ENCODE measurements at regions not wholly inside any gene's neighbourhood (a gene's known extent, or its start where the extent isn't known, plus 50 kb on each side); places are given as distances from the start of the nearest gene placed in this dataset.
A peak's percentile ranks its signal among the peaks of the same experiment; 100 is the strongest.

GRCh38 chr3:106514431-106514830, 645.6 kb upstream of the CBLB start:
- no peak overlapping the region for H3K27ac ChIP-seq (ENCODE audit: poor library complexity, severe bottlenecking)
- H3K36me3 ChIP-seq (ENCODE audit: low read depth), result no peaks in the 10 kb centered on the region
- TF ChIP-seq, protein P1, sequence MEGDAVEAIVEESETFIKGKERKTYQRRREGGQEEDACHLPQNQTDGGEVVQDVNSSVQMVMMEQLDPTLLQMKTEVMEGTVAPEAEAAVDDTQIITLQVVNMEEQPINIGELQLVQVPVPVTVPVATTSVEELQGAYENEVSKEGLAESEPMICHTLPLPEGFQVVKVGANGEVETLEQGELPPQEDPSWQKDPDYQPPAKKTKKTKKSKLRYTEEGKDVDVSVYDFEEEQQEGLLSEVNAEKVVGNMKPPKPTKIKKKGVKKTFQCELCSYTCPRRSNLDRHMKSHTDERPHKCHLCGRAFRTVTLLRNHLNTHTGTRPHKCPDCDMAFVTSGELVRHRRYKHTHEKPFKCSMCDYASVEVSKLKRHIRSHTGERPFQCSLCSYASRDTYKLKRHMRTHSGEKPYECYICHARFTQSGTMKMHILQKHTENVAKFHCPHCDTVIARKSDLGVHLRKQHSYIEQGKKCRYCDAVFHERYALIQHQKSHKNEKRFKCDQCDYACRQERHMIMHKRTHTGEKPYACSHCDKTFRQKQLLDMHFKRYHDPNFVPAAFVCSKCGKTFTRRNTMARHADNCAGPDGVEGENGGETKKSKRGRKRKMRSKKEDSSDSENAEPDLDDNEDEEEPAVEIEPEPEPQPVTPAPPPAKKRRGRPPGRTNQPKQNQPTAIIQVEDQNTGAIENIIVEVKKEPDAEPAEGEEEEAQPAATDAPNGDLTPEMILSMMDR (IDR thresholded peaks at IDR 0.05; ENCODE audit: poor library complexity, severe bottlenecking), result no peak
- DNase-seq (ENCODE audit: low spot score), result no peak
- no peaks in the 10 kb centered on the region for H3K27me3 ChIP-seq (ENCODE audit: insufficient read depth, poor library complexity, severe bottlenecking)
- peaks cover 11% of the 10 kb centered on the region for H3K4me1 ChIP-seq (ENCODE audit: insufficient read depth, poor library complexity, severe bottlenecking)
- ATAC-seq (ENCODE audit: low read depth), result no peak
- H3K4me3 ChIP-seq (ENCODE audit: severe bottlenecking), result no peak overlapping the region
- no peaks in the 10 kb centered on the region for H3K9me3 ChIP-seq (ENCODE audit: severe bottlenecking)

- ATAC-seq (ENCODE audit: low read depth) (peak; percentile 89), DNase-seq (ENCODE audit: low spot score) (no peak)
- Histone ChIP-seq H3K27ac (ENCODE audit: poor library complexity, severe bottlenecking) (peak overlapping the region; percentile 7), H3K9me3 (ENCODE audit: severe bottlenecking) (no peaks in the 10 kb centered on the region), H3K4me3 (ENCODE audit: severe bottlenecking) (no peak overlapping the region), H3K36me3 (ENCODE audit: low read depth) (no peaks in the 10 kb centered on the region), H3K4me1 (ENCODE audit: insufficient read depth, poor library complexity, severe bottlenecking) (peaks cover 11% of the 10 kb centered on the region), H3K27me3 (ENCODE audit: insufficient read depth, poor library complexity, severe bottlenecking) (no peaks in the 10 kb centered on the region)
- TF ChIP-seq, protein P1 (IDR thresholded peaks at IDR 0.05; ENCODE audit: poor library complexity, severe bottlenecking), result no peak
Measured at GRCh38 chr3:106518516-106518915, 649.7 kb upstream of the CBLB start.

DNA sequence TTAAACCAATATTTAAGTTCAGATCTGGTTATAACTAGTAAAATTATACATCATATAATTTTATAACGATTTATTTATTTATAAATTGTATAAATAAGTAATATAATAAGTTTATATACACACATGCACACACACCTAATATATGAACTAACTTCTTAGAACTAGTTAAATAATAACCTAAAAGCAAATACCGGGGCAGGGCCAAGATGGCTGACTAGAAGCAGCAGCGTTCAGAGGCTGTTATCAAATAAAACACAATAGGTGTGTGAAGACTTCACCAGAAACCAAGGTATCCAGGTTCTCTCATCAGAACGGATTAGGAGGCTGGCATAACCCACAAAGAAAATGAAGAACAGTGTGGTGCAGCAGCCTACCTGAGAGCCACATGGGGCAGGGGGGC, 653.6 kb upstream of the CBLB start:
- ATAC-seq (ENCODE audit: low read depth), result no peak
- TF ChIP-seq, protein P1 (IDR thresholded peaks at IDR 0.05; ENCODE audit: poor library complexity, severe bottlenecking), result no peak

GRCh38 chr3:106528932-106529331, 660.1 kb upstream of the CBLB start:
- no peak for ATAC-seq (ENCODE audit: low read depth)
- no peak for DNase-seq (ENCODE audit: low spot score)
- Histone ChIP-seq H3K9me3 (ENCODE audit: severe bottlenecking) (no peaks in the 10 kb centered on the region), H3K36me3 (ENCODE audit: low read depth) (no peaks in the 10 kb centered on the region), H3K27me3 (ENCODE audit: insufficient read depth, poor library complexity, severe bottlenecking) (no peaks in the 10 kb centered on the region), H3K4me1 (ENCODE audit: insufficient read depth, poor library complexity, severe bottlenecking) (no peaks in the 10 kb centered on the region), H3K4me3 (ENCODE audit: severe bottlenecking) (no peak overlapping the region), H3K27ac (ENCODE audit: poor library complexity, severe bottlenecking) (no peak overlapping the region)
- TF ChIP-seq, protein P1 (IDR thresholded peaks at IDR 0.05; ENCODE audit: poor library complexity, severe bottlenecking), result no peak

More for the DNA sequence above, 653.6 kb upstream of the CBLB start:
- Histone ChIP-seq H3K4me1 (ENCODE audit: insufficient read depth, poor library complexity, severe bottlenecking) (peaks cover 11% of the 10 kb centered on the region), H3K27ac (ENCODE audit: poor library complexity, severe bottlenecking) (no peak overlapping the region), H3K27me3 (ENCODE audit: insufficient read depth, poor library complexity, severe bottlenecking) (no peaks in the 10 kb centered on the region), H3K4me3 (ENCODE audit: severe bottlenecking) (no peak overlapping the region), H3K9me3 (ENCODE audit: severe bottlenecking) (no peaks in the 10 kb centered on the region), H3K36me3 (ENCODE audit: low read depth) (no peaks in the 10 kb centered on the region)
- no peak for DNase-seq (ENCODE audit: low spot score)

DNA sequence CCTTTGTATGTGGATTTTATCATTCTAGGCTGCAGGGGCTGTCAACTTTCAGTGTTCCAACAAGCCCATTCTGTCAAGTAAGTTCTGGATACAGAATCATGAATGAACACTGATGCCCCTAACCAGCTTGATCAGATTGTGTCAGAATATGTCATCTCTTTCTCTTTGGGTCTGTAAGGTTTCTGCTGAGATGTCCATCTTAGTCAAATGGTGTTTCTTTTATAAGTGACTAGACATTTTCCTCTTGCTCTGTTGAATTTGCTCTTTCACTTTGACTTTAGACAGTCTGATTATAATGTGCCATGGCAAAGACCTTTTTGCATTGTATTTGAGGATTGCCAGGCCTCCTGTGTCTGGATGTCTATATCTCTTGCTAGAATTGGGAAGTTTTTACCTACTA, 660.9 kb upstream of the CBLB start:
- H3K27me3 ChIP-seq (ENCODE audit: insufficient read depth, poor library complexity, severe bottlenecking), result no peaks in the 10 kb centered on the region

More for the DNA sequence above, 660.9 kb upstream of the CBLB start:
- ATAC-seq (ENCODE audit: low read depth) (no peak), DNase-seq (ENCODE audit: low spot score) (no peak)
- H3K27ac ChIP-seq (ENCODE audit: poor library complexity, severe bottlenecking), result no peak overlapping the region
- no peak overlapping the region for H3K4me3 ChIP-seq (ENCODE audit: severe bottlenecking)
- H3K4me1 ChIP-seq (ENCODE audit: insufficient read depth, poor library complexity, severe bottlenecking), result no peaks in the 10 kb centered on the region
- no peaks in the 10 kb centered on the region for H3K36me3 ChIP-seq (ENCODE audit: low read depth)
- no peaks in the 10 kb centered on the region for H3K9me3 ChIP-seq (ENCODE audit: severe bottlenecking)
- TF ChIP-seq, protein P1 (IDR thresholded peaks at IDR 0.05; ENCODE audit: poor library complexity, severe bottlenecking), result no peak
